AG10803 (cell line): ENCODE measurements at regions not wholly inside any gene's neighbourhood (a gene's known extent, or its start where the extent isn't known, plus 50 kb on each side); places are given as distances from the start of the nearest gene placed in this dataset.
A peak's percentile ranks its signal among the peaks of the same experiment; 100 is the strongest.

ENCODE experiments used
- DNase-seq: peaks from one replicate; pipeline ENCODE4 v3.0.0; 2010; ENCODE audit warnings: low read depth
- H3K4me3 ChIP-seq: 2 replicates; pipeline ENCODE4 v1.5.1; 2011; ENCODE audit warnings: mild to moderate bottlenecking, low read length, control low read depth
- TF ChIP-seq, protein P1 (sequence below): conservative IDR thresholded peaks from 2 replicates; pipeline ENCODE4 v1.5.1; 2011; ENCODE audit warnings: mild to moderate bottlenecking, low read length, control low read depth, inconsistent platforms

DNA sequence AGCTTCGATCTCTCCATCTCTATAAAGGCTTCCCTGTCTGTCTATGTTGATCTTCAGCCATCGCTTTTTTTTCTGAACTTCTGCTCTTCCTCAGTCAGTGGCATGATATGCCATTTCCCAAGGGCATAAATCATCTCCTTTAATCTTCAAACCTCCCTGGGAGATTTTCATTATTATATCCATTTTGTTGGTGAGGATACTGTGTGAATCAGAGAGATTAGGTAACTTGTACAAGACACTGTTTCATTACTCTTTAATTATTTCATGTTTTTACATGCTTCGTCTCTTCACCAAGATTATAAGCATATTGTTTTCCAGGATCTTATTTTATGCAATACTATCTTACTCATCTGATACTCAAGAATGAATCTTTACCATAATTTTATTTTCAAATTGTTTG is 124.8 kb upstream of the ATP11B start:
- H3K4me3 ChIP-seq = no peak overlapping the region
- no peak for DNase-seq

DNA sequence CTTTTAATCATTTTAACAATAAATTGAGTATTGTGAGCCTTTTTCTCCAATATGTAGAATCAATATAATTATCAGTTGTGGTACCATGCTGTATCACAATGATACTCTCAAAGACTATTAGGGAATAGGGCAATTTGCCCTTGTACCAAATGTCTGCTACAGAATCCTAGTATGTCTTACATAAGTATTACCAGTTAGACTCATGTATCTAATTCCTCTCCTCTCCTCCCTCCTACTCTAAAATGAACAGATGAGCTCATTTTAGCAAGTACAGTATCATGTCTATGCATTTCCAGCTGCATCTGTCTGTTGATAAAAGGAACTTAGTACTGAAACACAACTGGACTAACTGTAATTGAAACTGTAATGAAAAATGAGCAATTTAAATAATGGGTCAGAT is 124.3 kb upstream of the ATP11B start:
- TF ChIP-seq, protein P1, sequence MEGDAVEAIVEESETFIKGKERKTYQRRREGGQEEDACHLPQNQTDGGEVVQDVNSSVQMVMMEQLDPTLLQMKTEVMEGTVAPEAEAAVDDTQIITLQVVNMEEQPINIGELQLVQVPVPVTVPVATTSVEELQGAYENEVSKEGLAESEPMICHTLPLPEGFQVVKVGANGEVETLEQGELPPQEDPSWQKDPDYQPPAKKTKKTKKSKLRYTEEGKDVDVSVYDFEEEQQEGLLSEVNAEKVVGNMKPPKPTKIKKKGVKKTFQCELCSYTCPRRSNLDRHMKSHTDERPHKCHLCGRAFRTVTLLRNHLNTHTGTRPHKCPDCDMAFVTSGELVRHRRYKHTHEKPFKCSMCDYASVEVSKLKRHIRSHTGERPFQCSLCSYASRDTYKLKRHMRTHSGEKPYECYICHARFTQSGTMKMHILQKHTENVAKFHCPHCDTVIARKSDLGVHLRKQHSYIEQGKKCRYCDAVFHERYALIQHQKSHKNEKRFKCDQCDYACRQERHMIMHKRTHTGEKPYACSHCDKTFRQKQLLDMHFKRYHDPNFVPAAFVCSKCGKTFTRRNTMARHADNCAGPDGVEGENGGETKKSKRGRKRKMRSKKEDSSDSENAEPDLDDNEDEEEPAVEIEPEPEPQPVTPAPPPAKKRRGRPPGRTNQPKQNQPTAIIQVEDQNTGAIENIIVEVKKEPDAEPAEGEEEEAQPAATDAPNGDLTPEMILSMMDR = no peak
- DNase-seq = no peak
- no peak overlapping the region for H3K4me3 ChIP-seq

More for the DNA sequence above, 124.8 kb upstream of the ATP11B start:
- TF ChIP-seq, protein P1 = no peak

- DNase-seq = peak; percentile 30
- no peak overlapping the region for H3K4me3 ChIP-seq
- TF ChIP-seq, protein P1 = no peak
Observed at GRCh38 chr3:182671541-182671940, 121.8 kb upstream of the ATP11B start.

DNA sequence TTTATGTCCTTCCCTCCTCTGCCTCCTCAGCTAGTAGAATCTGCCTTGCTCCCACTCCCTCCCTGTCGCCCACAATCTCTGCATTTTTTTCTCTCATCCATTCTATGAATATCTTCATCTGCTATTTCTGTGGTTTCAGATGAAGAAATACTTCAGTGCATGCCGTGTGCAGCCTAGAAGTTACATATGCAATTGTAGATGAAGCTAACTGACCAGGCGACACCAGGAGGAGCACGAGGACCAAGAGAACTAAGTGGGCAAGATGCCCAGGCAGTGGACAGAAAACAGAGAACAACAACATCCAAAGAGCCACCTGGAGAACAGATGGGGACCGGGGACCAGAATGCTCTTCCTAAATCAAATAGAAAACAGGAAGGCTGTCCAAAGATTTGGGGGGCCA is 121.4 kb upstream of the ATP11B start:
- H3K4me3 ChIP-seq = no peak overlapping the region
- TF ChIP-seq, protein P1 = peak; percentile 27; the same call in 1 of the 2 replicates
- DNase-seq = peak; percentile 81

GRCh38 chr3:182673336-182673735 is 120.0 kb upstream of the ATP11B start:
- TF ChIP-seq, protein P1 = no peak
- H3K4me3 ChIP-seq = no peak overlapping the region
- DNase-seq = peak; percentile 6

- TF ChIP-seq, protein P1 = 0 out of 2 replicates have a peak, but pooled peaks have one; percentile 3
- peak; percentile 21 for DNase-seq
- peak overlapping the region; percentile 60 for H3K4me3 ChIP-seq
Observed at GRCh38 chr3:182682263-182683241, 110.8 kb upstream of the ATP11B start.

DNA sequence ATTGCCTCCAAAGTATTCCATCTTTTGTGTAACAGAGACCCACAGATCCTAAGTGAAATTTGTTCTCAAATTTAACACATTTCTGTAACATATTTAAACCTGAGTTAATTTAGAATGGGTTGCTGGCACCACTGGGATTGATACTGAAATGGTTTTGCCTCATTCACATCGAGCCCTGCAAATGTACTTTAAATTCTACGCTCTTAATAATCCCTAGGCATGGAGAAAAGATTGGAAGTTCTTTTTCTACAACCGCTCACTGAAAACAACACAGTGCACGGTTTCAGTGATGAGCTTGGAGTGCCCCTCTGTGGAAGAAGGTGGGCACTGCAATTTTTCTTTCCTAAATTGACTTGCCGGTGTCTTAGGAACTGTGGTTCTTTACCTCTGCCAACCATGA is 109.9 kb upstream of the ATP11B start:
- DNase-seq = peak; percentile 62
- TF ChIP-seq, protein P1 = peak; percentile 99
- no peak overlapping the region for H3K4me3 ChIP-seq
